ENCODE measurements at regions not wholly inside any gene's neighbourhood (a gene's known extent, or its start where the extent isn't known, plus 50 kb on each side); places are given as distances from the start of the nearest gene placed in this dataset.

GRCh38 chr19:29396925-29397324 is 128.9 kb upstream of the VSTM2B start:
- no peak for TF ChIP-seq CTCF (IDR thresholded peaks at IDR 0.05; ENCODE audit: low read depth, low read length, missing control alignments)
- H3K4me3 ChIP-seq (ENCODE audit: low read depth, low read length), result no peak overlapping the region
- DNase-seq (ENCODE audit: low read depth), result no peak

DNA sequence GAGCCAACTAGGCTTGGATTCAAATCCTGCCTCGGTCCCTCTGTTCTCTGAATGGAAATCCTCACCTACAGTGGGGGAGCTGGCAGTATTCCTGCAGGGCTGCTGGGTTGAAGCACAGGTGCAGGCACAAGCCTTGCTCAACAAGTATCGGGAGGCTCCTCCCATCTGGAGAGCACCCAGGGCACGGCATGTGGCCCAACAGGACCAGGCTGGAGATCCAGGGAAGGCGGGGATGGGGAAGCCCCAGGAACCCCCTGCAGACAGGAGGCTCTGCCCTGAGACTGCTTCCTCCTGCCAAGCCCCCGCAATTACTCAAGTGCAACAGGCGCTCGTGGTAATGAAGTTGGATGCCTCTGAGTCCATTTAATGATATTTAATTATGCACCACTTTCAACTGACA is 128.0 kb upstream of the VSTM2B start:
- DNase-seq (ENCODE audit: low read depth), result no peak
- no peak for TF ChIP-seq CTCF (IDR thresholded peaks at IDR 0.05; ENCODE audit: low read depth, low read length, missing control alignments)
- H3K4me3 ChIP-seq (ENCODE audit: low read depth, low read length), result no peak overlapping the region

GRCh38 chr19:29399804-29400203 is 126.0 kb upstream of the VSTM2B start:
- DNase-seq (ENCODE audit: low read depth), result no peak
- TF ChIP-seq CTCF (IDR thresholded peaks at IDR 0.05; ENCODE audit: low read depth, low read length, missing control alignments), result no peak
- H3K4me3 ChIP-seq (ENCODE audit: low read depth, low read length), result no peak overlapping the region

DNA sequence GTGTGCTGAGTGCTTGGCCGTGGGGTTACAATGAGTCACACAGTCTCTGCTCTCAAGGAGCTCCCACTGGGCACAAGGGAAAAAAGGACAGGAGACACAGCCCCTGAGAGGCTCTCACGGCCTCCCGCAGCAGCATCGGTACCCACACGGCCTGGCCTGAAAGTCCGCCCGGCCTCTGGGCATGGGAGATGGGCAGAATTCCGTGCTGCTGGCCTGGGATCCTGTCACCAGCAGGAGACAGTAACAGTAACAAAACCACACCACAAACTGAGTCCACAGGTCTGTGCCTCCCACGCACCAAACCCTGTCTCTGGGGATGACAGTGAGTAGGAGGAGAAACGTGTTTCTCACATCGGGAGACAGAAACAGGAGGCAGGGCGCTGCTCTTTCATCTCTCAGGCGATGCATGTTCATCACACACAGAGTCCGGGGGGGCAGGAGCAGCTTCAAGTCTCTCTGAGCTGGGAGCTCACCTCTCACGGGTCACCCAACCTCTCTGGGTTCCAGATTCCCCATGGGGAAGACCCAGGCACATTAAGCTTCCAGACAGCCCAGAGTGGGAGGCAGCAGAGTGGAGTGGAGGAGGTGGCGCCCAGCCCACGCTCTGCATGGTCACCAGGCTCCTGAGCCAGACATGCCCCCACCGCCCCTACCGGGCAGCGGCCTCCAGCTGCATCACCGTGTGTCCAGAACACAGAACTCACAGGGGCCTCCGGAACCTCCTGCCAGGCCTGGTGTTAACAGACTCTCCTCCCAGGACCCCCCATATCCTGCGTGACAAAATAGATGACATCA is 124.7 kb upstream of the VSTM2B start:
- TF ChIP-seq CTCF (IDR thresholded peaks at IDR 0.05; ENCODE audit: low read depth, low read length, missing control alignments), result no peak
- H3K4me3 ChIP-seq (ENCODE audit: low read depth, low read length), result no peak overlapping the region
- no peak for DNase-seq (ENCODE audit: low read depth)

DNA sequence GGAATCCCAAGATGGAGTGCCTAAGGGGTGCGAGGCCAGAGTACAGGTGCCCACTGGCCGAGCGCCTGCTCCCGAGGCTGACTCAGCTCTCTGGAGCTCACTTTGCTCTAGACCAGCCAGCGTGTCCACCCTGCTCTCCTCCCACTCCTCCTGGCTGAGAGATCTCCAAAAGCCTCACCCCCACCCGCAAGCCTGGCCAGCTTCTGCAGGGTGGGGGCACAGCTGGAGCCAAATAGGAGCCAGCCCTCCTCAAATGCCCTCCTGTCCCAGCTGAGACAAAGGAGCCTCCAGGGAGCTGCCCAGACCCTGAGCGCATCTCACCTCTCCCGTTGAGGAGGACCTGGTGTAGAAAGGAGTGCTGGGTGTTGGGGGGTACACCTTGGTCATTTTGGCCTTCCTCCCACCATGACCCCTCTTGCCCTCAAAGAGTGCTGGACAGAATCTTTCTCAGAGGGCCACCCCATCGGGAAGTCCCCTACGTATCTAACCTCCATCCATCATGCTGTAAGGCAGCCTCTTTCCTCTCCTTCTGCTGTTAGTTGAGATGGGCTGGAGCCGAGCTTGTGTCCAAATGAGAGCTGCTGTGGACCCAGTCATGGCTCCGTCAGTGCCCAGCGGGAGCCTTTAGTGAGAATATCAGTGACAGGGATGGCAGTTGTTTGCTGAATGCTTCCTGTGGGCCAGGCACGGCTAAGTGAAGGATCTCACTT is 123.9 kb upstream of the VSTM2B start:
- no peak overlapping the region for H3K4me3 ChIP-seq (ENCODE audit: low read depth, low read length)
- no peak for TF ChIP-seq CTCF (IDR thresholded peaks at IDR 0.05; ENCODE audit: low read depth, low read length, missing control alignments)
- no peak for DNase-seq (ENCODE audit: low read depth)

GRCh38 chr19:29402563-29402962 is 123.2 kb upstream of the VSTM2B start:
- no peak for TF ChIP-seq CTCF (IDR thresholded peaks at IDR 0.05; ENCODE audit: low read depth, low read length, missing control alignments)
- no peak for DNase-seq (ENCODE audit: low read depth)
- no peak overlapping the region for H3K4me3 ChIP-seq (ENCODE audit: low read depth, low read length)
